NB4 (cell line): ENCODE measurements at regions not wholly inside any gene's neighbourhood (a gene's known extent, or its start where the extent isn't known, plus 50 kb on each side); places are given as distances from the start of the nearest gene placed in this dataset.

Source experiments
- CTCF ChIP-seq: IDR thresholded peaks from one replicate; pipeline ENCODE4 v1.5.1; 2012; ENCODE audit warnings: low read depth, low read length
- POLR2A ChIP-seq: IDR thresholded peaks from 2 replicates; pipeline ENCODE4 v1.6.1; 2011; ENCODE audit warnings: mild to moderate bottlenecking; ENCODE audit not compliant: insufficient read length; ENCODE audit errors: extremely low read depth

- no peak for TF ChIP-seq CTCF
- TF ChIP-seq POLR2A: no peak
Observed at GRCh38 chr3:127133971-127134370, 59.0 kb upstream of the PRR23E start.
